22Rv1 (cell line): ENCODE measurements at regions not wholly inside any gene's neighbourhood (a gene's known extent, or its start where the extent isn't known, plus 50 kb on each side); places are given as distances from the start of the nearest gene placed in this dataset.

Source experiments
- CTCF ChIP-seq: fragments of 450-650 bp; IDR thresholded peaks from 2 replicates; pipeline ENCODE4 v1.5.1; 2017; ENCODE audit warnings: mild to moderate bottlenecking
- ZFX ChIP-seq: fragments of 450-650 bp; IDR thresholded peaks from 2 replicates; pipeline ENCODE4 v1.6.1; 2017; ENCODE audit warnings: antibody characterized with exemption, borderline replicate concordance

GRCh38 chr19:30691819-30692166, 319.6 kb downstream of the ZNF536 start:
- no peak for TF ChIP-seq CTCF
- no peak for TF ChIP-seq ZFX
